Activated naive CD4-positive, alpha-beta T cell treated with anti-CD3 and anti-CD28 coated beads, Interleukin-2, amount 50 U/mL, for 72 hours (primary cell): ENCODE measurements at regions not wholly inside any gene's neighbourhood (a gene's known extent, or its start where the extent isn't known, plus 50 kb on each side); places are given as distances from the start of the nearest gene placed in this dataset.
"Not testable (repeated sequence)": the region's sequence is repeated elsewhere in the genome, so short reads cannot be mapped to it uniquely, and the experiment has no call there.

ENCODE experiments used
- ATAC-seq, 2 donors: fragments of 150-1000 bp; cut with Tn5 transposase; 2 replicates each; pipeline ENCODE4 v1.10.0; 2021; ENCODE audit warnings: mild to moderate bottlenecking in 2 of 2, moderate library complexity in 2 of 2
- DNase-seq, 2 donors: peaks; one replicate each; pipeline ENCODE4 v3.0.0; 2021 to 2022; ENCODE audit warnings: low spot score in 2 of 2
- H3K27ac Mint-ChIP-seq, 2 donors: one replicate each; pipeline ENCODE4 v1.8.0; 2022; ENCODE audit warnings: mild to moderate bottlenecking in 2 of 2, mixed read lengths in 2 of 2
- H3K36me3 Mint-ChIP-seq, 2 donors: one replicate each; pipeline ENCODE4 v1.8.0; 2022; ENCODE audit warnings: mixed read lengths in 2 of 2
- H3K9me3 Mint-ChIP-seq, 2 donors: one replicate each; pipeline ENCODE4 v1.8.0; 2022; ENCODE audit warnings: mixed read lengths in 2 of 2

DNA sequence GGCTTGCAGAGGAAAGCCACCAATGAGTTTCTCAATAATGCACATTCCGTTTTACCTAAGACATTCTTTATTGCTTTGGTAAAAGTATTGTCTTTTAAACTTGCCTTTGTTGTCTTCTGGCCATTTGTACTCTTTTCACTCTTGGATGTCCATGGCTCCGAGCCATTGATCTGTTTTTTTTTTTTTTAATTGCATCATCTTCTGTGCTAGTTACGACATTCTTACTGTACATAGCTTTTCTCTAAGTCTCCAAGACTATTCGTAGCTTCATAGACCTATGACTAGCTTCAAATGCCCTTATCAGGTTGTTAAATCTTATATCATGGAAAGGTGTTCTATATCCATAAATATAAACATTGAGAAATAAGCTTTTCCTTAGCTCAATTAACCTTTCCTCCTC lies 1522.6 kb downstream of the FAM181B start:
- H3K27ac Mint-ChIP-seq: no peak overlapping the region
- DNase-seq (no peak), ATAC-seq (no peak)
- peaks cover 17 to 25% of the 10 kb centered on the region in 2 donors for H3K9me3 Mint-ChIP-seq
- H3K36me3 Mint-ChIP-seq: peaks cover 5 to 7% of the 10 kb centered on the region in 2 donors

DNA sequence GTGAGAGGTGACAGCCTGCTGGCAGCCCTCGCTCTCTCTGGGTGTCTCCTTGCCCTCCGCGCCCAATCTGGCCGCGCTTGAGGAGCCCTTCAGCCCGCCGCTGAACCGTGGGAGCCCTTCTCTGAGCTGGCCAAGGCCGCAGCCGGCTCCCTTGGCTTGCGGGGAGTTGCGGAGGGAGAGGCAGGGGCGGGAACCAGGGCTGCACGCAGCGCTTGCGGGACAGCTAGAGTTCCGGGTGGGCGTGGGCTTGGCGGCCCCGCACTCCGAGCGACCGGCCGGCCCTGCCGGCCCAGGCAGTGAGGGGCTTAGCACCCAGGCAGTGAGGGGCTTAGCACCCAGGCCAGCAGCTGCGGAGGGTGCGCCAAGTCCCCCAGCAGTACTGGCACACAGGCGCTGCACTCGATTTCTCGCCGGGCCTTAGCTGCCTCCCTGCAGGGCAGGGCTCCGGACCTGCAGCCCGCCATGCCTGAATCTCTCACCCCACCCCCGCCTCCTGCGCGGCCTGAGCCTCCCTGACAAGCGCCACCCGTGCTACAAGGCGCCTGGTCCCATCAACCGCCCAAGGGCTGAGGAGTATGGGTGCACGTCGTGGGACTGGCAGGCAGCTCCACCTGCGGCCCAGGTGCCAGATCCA lies 1526.1 kb downstream of the FAM181B start:
- peaks cover 8 to 18% of the 10 kb centered on the region in 2 donors for H3K9me3 Mint-ChIP-seq
- ATAC-seq (no peak), DNase-seq (no peak)
- H3K36me3 Mint-ChIP-seq: no peaks in the 10 kb centered on the region
- no peak overlapping the region for H3K27ac Mint-ChIP-seq

DNA sequence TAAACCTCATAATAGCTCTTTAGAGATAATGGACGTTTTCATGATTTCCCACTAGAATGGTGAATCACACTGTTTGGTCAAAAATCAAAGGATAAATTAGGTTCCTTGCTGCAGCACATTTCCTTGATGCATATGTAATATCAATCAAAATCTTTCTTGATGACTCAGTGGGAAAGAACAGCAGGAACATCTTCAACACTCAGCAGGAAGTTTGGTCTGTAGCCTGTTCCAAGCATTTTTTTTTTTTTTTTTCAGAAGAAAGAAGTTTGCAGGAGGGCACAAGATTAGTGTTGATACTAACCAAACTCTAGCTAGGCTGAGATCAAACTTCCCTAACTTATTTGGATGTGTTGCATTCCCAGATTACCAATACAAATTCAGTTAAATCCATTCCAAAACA lies 1529.8 kb downstream of the FAM181B start:
- no peak for DNase-seq
- Mint-ChIP-seq H3K27ac (no peak overlapping the region), H3K9me3 (peaks cover 5 to 12% of the 10 kb centered on the region in 2 donors), H3K36me3 (no peaks in the 10 kb centered on the region)
- no peak for ATAC-seq

DNA sequence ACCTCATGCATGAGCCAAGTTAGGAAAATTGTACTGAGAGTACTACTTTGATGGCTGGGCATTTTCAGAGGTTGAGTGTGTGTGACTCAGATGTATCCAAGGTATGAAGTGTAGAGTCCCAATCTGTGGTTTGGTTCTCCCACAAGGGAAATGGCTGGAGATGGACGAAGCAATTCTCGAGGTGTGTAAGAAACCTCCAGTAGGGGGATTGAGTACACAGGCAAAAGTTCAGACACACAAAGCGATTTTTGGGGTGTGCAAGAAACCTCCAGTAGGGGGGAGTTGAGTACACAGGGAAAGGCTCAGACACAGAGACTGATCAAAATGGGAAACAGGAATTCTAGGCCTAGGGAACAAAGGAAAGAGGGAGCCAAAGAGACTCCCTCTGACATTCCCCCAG lies 1536.3 kb downstream of the FAM181B start:
- no peak for DNase-seq
- H3K9me3 Mint-ChIP-seq: peaks cover 22 to 42% of the 10 kb centered on the region in 2 donors
- no peak for ATAC-seq
- H3K27ac Mint-ChIP-seq: no peak overlapping the region
- H3K36me3 Mint-ChIP-seq: peaks cover 0 to 17% of the 10 kb centered on the region in 2 donors

DNA sequence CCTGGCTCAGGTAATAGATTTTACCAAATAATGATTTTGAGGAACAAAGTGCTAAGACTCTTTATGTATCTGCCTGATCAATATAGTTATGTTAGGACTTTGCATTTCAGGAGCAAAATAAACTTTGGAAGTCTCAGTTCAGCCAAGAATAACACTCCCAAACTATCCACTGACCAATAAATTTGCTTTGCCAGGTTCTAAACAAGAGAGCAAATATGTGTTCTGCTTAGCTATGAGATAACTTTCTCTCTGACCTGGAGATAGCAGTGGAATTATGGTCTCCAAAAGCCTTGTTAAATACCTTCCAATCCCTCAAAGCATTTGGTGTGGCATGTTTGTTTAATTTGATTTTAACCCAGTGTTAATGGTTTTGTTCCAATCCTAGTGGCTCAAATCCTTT lies 1541.1 kb downstream of the FAM181B start:
- Mint-ChIP-seq H3K27ac (no peak overlapping the region), H3K9me3 (peaks cover 24 to 38% of the 10 kb centered on the region in 2 donors), H3K36me3 (peaks cover 0 to 7% of the 10 kb centered on the region in 2 donors)
- ATAC-seq (no peak), DNase-seq (no peak)

DNA sequence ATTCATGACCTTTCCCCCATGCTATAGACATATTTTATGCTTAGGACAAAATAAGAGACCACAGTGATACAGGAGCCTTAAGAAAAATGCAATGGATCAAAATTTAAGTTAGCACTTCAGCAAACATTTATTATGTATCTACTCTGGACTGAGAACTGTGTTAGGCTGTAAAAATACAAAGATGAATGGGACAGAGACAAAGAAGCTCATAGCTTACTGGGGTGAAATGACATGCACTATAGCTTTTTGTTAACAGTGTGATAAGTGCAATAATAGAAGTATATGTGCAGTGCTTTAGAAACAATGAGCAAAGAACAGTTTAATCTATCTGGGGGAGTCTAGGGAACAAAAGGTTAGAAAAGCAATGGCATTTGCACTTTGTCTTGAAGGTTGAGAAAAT lies 1543.1 kb downstream of the FAM181B start:
- DNase-seq (no peak), ATAC-seq (no peak)
- Mint-ChIP-seq H3K9me3 (peaks cover 28 to 32% of the 10 kb centered on the region in 2 donors), H3K36me3 (no peaks in the 10 kb centered on the region), H3K27ac (no peak overlapping the region)

DNA sequence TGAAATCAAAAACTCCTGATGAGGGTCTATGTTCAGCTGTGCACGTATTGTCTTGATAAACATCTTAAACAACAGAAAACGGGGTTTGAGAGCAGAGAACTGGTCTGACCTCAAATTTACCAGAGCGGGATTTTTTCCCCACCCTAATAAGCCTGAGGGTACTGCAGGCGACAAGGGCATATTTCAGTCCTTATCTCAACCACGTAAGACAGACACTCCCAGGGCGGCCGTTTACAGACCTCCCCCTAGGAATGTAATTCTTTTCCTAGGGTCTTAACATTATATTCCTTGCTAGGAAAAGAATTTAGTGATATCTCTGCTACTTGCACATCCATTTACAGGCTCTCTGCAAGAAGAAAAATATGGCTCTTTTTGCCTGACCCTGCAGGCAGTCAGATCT lies 1546.6 kb downstream of the FAM181B start:
- peaks cover 26 to 27% of the 10 kb centered on the region in 2 donors for H3K9me3 Mint-ChIP-seq
- not testable (repeated sequence) for ATAC-seq, H3K36me3 Mint-ChIP-seq, DNase-seq, H3K27ac Mint-ChIP-seq

DNA sequence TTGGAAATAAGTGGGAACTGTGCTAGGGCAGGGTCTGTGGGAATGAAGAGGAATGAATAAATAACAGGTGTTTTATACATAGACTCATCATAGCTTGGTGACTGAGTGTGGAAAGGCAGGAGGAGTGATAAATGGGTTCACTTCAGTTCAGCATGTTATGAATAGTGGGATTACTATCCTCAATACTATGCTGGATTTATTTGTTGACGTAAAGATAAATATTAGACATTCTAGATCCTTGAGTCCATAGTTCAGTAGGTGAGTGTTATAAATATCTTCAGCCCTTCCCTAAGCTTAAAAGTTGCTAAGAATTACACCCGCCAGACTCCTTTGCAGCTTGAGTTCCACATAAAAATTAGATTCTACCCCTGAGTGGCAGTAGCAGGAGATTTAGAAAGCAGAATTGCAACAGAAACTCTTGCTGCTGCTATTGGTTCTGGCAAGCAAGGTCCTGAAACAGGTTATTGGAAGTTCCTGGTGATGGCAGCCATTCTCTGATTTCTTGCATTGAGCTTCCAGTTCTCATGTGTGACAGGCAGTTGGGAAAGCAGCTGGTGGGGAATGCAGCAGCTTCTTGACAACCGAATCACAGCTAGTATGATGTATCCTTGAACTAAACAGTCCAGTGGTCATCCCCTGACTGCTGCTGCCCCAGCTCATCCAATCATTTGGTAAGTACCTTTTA lies 1558.9 kb downstream of the FAM181B start:
- H3K27ac Mint-ChIP-seq: no peak overlapping the region
- no peak for DNase-seq
- no peak for ATAC-seq
- no peaks in the 10 kb centered on the region for H3K36me3 Mint-ChIP-seq
- peaks cover 4 to 15% of the 10 kb centered on the region in 2 donors for H3K9me3 Mint-ChIP-seq

DNA sequence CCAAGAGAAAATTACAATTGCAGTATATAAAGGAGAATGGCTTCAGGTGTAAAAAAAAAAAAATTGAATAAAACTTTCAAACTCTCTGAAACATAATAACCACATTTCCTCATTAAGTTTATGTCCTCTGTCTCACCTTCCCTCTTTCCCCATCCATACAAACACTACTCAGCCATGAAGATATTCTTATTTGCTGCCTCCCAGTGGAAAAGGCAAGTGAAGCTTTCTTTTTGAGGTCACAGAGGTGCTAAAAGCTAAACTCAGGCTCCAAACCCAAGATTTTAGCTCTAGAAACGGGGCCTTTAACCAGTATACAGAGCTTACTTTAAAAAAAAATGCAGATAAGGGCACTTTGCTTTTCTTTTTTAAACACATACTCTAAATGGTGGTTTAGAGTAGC lies 1568.5 kb downstream of the FAM181B start:
- no peak for ATAC-seq
- peaks cover 0 to 4% of the 10 kb centered on the region in 2 donors for H3K9me3 Mint-ChIP-seq

DNA sequence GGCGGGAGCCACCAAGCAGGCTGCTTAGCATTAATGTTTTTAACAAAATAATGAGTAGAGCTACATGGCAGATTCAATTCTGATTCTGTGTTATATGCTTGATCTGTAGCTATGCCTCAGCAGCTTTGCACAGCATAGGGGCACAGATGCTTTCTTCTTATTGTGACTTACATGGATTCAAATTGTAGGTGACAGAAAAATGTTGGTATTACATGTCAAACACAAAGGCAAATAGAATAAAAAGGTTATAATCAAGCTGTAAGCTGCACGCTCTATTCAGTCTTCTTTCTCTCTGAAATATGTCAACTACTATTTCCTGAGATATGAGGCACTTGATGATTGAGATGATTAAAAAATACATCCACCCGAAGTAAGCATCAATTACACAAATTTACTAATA lies 1573.8 kb downstream of the FAM181B start:
- peaks cover 7 to 9% of the 10 kb centered on the region in 2 donors for H3K9me3 Mint-ChIP-seq
- DNase-seq (no peak), ATAC-seq (no peak)
- no peaks in the 10 kb centered on the region for H3K36me3 Mint-ChIP-seq
- H3K27ac Mint-ChIP-seq: no peak overlapping the region

More for the DNA sequence above, 1568.5 kb downstream of the FAM181B start:
- H3K27ac Mint-ChIP-seq: no peak overlapping the region
- H3K36me3 Mint-ChIP-seq: no peaks in the 10 kb centered on the region
- no peak for DNase-seq

DNA sequence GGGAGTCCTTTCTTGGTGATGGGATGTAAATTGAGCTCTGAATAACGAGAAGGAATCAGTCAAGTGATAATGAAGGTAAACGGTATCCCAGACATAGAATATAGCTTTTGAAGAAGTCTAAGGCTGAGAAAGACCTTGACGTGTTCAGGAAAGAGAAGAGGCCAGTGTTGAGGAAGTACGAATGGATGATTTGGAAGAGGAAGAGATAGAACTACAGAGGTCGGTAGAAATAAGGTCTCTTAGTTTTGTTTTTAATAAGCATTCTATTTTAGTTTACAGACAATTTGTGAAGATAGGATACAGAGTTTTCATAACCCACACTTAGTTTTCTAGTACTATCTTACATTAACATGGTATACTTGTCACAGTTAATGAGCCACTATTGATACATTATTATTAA lies 1598.1 kb downstream of the FAM181B start:
- H3K9me3 Mint-ChIP-seq: peaks cover 15 to 18% of the 10 kb centered on the region in 2 donors
- H3K27ac Mint-ChIP-seq: no peak overlapping the region
- H3K36me3 Mint-ChIP-seq: no peaks in the 10 kb centered on the region
- no peak for ATAC-seq
- DNase-seq: no peak

DNA sequence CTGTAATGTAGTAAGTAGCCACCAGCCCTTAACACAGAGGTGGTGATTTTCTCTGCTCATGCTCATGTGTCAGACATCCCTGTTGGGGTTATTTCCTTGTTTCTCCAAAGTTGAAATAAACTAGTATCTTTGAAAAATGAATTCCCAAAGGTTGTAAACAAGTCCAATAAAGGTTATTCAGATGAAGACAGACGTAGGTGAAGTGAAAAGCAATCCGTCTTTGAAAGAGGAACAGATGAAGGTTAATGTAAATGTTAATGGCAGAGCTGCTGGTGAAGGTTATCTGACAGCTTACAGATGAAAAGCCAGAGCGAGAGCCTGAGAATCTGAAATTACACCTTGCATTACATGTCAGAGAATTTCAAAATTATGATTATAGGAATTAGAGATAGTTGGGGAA lies 1604.0 kb downstream of the FAM181B start:
- DNase-seq (no peak), ATAC-seq (no peak)
- Mint-ChIP-seq H3K36me3 (no peaks in the 10 kb centered on the region), H3K9me3 (peaks cover 0 to 10% of the 10 kb centered on the region in 2 donors), H3K27ac (no peak overlapping the region)

DNA sequence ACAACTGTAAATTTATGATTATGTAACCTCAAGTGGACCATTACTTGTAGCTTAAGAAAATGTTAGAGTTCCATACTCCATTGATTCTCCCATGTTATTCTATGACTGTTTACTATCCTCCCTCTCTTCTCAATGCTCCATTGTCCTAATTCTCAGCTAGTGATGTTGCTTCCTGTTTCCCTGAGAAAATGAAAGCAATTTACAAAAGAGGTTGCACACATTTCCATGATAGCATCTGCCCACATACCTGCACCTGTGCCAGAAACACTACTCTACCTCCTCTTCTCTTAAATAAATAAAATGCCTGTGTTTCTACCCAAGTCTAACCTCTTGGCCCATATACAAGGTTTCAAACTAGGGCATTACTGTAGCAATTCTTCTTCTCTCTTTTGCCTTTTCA lies 1620.9 kb downstream of the FAM181B start:
- Mint-ChIP-seq H3K36me3 (no peaks in the 10 kb centered on the region), H3K9me3 (peaks cover 3 to 4% of the 10 kb centered on the region in 2 donors), H3K27ac (no peak overlapping the region)
- ATAC-seq (no peak), DNase-seq (no peak)

DNA sequence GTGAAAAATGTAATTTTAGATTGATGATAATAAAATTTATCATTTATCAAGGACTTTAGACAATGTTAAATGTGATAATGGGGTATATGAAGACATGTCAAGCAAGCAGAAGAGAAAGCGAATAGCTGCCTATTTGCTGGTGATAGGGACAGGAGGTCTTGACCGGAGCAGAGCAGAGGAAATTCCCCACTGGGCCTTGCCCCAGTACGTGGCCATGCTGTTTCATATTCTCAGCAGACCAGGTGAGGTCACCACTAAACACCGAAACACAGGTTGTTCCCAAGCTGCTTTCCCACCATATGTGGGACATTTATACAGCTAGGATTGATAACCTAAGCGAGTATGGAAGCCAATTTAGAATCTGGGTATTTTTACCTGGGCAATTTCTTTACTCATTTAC lies 1629.6 kb downstream of the FAM181B start:
- no peak for ATAC-seq
- Mint-ChIP-seq H3K36me3 (no peaks in the 10 kb centered on the region), H3K27ac (no peak overlapping the region)

DNA sequence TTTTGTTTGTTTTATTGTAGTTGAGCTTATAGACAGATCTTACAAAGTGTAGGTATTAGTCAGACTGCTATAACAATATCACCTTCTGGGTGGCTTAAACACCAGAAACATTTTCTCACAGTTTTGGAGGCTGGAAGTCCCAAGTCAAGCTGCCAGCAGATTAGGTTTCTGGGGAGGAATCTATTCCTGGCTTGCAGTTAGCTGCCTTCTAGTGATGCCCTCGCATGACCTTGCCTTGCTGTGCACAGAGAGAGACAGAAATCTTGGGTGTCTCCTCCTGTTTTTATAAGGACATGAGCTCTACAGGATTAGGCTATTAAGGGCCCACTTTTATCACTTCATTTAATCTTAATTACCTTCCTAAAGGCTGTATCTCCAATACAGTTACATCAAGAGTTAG lies 1635.2 kb downstream of the FAM181B start:
- peaks cover 5 to 9% of the 10 kb centered on the region in 2 donors for H3K9me3 Mint-ChIP-seq
- no peak for ATAC-seq

More for the DNA sequence above, 1629.6 kb downstream of the FAM181B start:
- H3K9me3 Mint-ChIP-seq: peaks cover 14 to 24% of the 10 kb centered on the region in 2 donors
- no peak for DNase-seq

DNA sequence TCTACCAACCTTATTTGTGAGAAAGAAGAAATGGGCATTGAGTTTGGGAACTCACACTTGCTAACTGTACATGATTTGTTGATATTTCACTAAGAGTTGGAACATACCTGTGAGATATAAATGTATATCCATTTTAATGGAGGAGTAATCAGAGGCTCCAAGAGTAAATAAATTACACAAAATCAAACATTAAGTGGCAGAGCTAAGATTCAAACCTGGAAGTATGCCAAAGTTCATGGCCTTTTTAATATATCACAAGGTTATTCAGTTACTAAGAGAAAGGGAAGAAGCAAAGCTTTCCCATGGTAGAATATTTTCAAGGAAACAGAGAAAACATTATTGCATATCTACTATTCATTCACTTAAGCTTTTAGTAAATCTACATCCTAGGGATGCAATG lies 1641.1 kb downstream of the FAM181B start:
- no peak for ATAC-seq
- H3K9me3 Mint-ChIP-seq: peaks cover 10 to 17% of the 10 kb centered on the region in 2 donors
- no peaks in the 10 kb centered on the region for H3K36me3 Mint-ChIP-seq
- no peak overlapping the region for H3K27ac Mint-ChIP-seq
- no peak for DNase-seq

More for the DNA sequence above, 1635.2 kb downstream of the FAM181B start:
- H3K27ac Mint-ChIP-seq: no peak overlapping the region
- H3K36me3 Mint-ChIP-seq: no peaks in the 10 kb centered on the region
- no peak for DNase-seq

DNA sequence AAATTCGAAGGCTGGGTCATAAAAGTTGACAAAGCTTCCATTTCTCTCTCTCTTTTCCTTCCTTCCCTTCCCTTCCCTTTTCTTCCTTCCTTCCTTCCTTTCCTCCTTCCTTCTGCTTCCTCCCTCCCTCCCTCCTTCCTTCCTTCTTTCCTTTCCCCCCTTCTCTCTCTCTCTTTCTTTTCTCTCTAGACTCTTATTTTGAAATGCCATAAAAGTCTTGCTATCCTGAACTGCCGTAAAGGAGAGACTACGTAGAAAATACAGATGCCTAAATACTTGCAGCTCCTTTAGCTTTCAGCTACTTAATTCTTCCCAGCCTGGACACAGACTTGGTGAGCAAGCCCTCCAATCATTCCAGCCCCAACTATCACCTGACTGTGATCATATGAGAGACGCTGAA lies 1644.4 kb downstream of the FAM181B start:
- DNase-seq: no peak
- Mint-ChIP-seq H3K27ac (no peak overlapping the region), H3K9me3 (peaks cover 10 to 12% of the 10 kb centered on the region in 2 donors), H3K36me3 (no peaks in the 10 kb centered on the region)
- no peak for ATAC-seq

DNA sequence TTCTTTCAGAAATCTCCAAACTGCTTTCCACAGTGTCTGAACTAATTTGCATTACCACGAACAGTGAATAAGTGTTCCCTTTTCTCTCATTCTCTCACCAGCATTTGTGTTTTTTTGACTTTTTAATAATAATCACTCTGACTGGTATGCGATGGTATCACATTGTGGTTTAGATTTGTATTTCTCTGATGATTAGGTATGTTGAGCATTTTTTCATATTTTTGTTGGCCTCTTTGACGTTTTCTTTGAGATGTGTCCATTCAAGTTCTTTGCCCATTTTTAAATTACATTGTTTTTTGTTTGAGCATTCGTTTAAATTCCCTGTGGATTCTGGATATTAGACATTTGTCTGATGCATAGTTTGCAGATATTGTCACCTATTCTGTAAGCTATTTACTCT lies 1639.6 kb upstream of the TENM4 start:
- no peaks in the 10 kb centered on the region for H3K36me3 Mint-ChIP-seq
- no peak overlapping the region for H3K27ac Mint-ChIP-seq
- peaks cover 4 to 8% of the 10 kb centered on the region in 2 donors for H3K9me3 Mint-ChIP-seq
- ATAC-seq: no peak
- DNase-seq: no peak
